Head of caudate nucleus (tissue), 42 donors: ENCODE measurements at regions not wholly inside any gene's neighbourhood (a gene's known extent, or its start where the extent isn't known, plus 50 kb on each side); places are given as distances from the start of the nearest gene placed in this dataset.
"Not testable (repeated sequence)": the region's sequence is repeated elsewhere in the genome, so short reads cannot be mapped to it uniquely, and the experiment has no call there.

ENCODE experiments used
- DNase-seq, 42 donors: peaks; one replicate each; pipeline versions ENCODE4 v3.0.0 to v3.0.0-alpha.2; 2020 to 2021; ENCODE audit warnings: mixed read lengths in 7 of 42
- intact Hi-C: fragments of 100-400 bp; cut with DNase I; formaldehyde crosslinking; loops from one replicate; pipeline ENCODE4 v1.15.0; 2022

GRCh38 chr9:102768002-102768401, 227.1 kb upstream of the CYLC2 start:
- intact Hi-C loops, result no loop called here
- no peak for DNase-seq

GRCh38 chr9:102767076-102767475, 228.1 kb upstream of the CYLC2 start:
- intact Hi-C loops, result no loop called here
- no peak for DNase-seq

- DNase-seq, result no peak
- intact Hi-C loops, result no loop called here
These were observed 254.6 kb upstream of the CYLC2 start for GRCh38 chr9:102740578-102740977.

GRCh38 chr9:102728946-102729345, 266.2 kb upstream of the CYLC2 start:
- DNase-seq, result no peak
- intact Hi-C loops, result no loop called here

- no peak for DNase-seq
- intact Hi-C loops, result no loop called here
These were observed 280.9 kb upstream of the CYLC2 start for GRCh38 chr9:102714184-102714583.

- DNase-seq, intact Hi-C loops: not testable (repeated sequence)
These were observed 282.2 kb upstream of the CYLC2 start for GRCh38 chr9:102712910-102713309.

GRCh38 chr9:102700936-102701335, 294.2 kb upstream of the CYLC2 start:
- intact Hi-C loops, result no loop called here
- no peak for DNase-seq

GRCh38 chr9:102669220-102669619, 325.9 kb upstream of the CYLC2 start:
- intact Hi-C loops, result no loop called here
- DNase-seq, result no peak

- intact Hi-C loops, result no loop called here
These were observed 342.7 kb upstream of the CYLC2 start for GRCh38 chr9:102652471-102652870.

GRCh38 chr9:102650896-102651295, 344.2 kb upstream of the CYLC2 start:
- no peak for DNase-seq
- intact Hi-C loops, result no loop called here

More at GRCh38 chr9:102652471-102652870, 342.7 kb upstream of the CYLC2 start:
- no peak for DNase-seq

- DNase-seq, result no peak
- intact Hi-C loops, result no loop called here
These were observed 352.5 kb upstream of the CYLC2 start for GRCh38 chr9:102642651-102643050.

GRCh38 chr9:102631559-102631958, 363.6 kb upstream of the CYLC2 start:
- intact Hi-C loops, result no loop called here
- no peak for DNase-seq

GRCh38 chr9:102609461-102609860, 385.7 kb upstream of the CYLC2 start:
- DNase-seq, result no peak
- intact Hi-C loops, result no loop called here

- DNase-seq, intact Hi-C loops: not testable (repeated sequence)
These were observed 391.6 kb upstream of the CYLC2 start for GRCh38 chr9:102603198-102604195.

- DNase-seq, result no peak
These were observed 400.9 kb upstream of the CYLC2 start for GRCh38 chr9:102594241-102594640.

GRCh38 chr9:102587281-102587680, 407.9 kb upstream of the CYLC2 start:
- DNase-seq, result no peak
- intact Hi-C loops, result no loop called here

More at GRCh38 chr9:102594241-102594640, 400.9 kb upstream of the CYLC2 start:
- intact Hi-C loops, result no loop called here

- no peak for DNase-seq
- intact Hi-C loops, result no loop called here
These were observed 425.7 kb upstream of the CYLC2 start for GRCh38 chr9:102569436-102569835.

GRCh38 chr9:102551346-102551745, 443.8 kb upstream of the CYLC2 start:
- DNase-seq, result no peak
- intact Hi-C loops, result no loop called here

GRCh38 chr9:102550886-102551285, 444.2 kb upstream of the CYLC2 start:
- intact Hi-C loops, result no loop called here

GRCh38 chr9:102550266-102550665, 444.9 kb upstream of the CYLC2 start:
- DNase-seq, result no peak
- intact Hi-C loops, result no loop called here

More at GRCh38 chr9:102550886-102551285, 444.2 kb upstream of the CYLC2 start:
- no peak for DNase-seq

- no peak for DNase-seq
- intact Hi-C loops, result no loop called here
These were observed 461.1 kb upstream of the CYLC2 start for GRCh38 chr9:102534031-102534430.
